SJCRH30 (cell line): ENCODE measurements at regions not wholly inside any gene's neighbourhood (a gene's known extent, or its start where the extent isn't known, plus 50 kb on each side); places are given as distances from the start of the nearest gene placed in this dataset.
"Not testable (repeated sequence)": the region's sequence is repeated elsewhere in the genome, so short reads cannot be mapped to it uniquely, and the experiment has no call there.

Experiments used
- DNase-seq, 2 experiments: peaks; one replicate each; pipeline ENCODE4 v3.0.0-alpha.2; 2015 to 2020
- H3K27ac ChIP-seq: fragments of 250-450 bp; sonication (Bioruptor Pico); 2 replicates; pipeline ENCODE4 v1.5.1; 2020; ENCODE audit warnings: mild to moderate bottlenecking, moderate library complexity
- H3K27me3 ChIP-seq: fragments of 250-450 bp; sonication (Bioruptor Pico); 2 replicates; pipeline ENCODE4 v1.5.1; 2020; ENCODE audit warnings: mild to moderate bottlenecking, moderate library complexity
- H3K36me3 ChIP-seq: fragments of 250-450 bp; sonication (Bioruptor Pico); 2 replicates; pipeline ENCODE4 v1.5.1; 2020; ENCODE audit warnings: mild to moderate bottlenecking, moderate library complexity
- H3K4me1 ChIP-seq: fragments of 250-450 bp; sonication (Bioruptor Pico); 2 replicates; pipeline ENCODE4 v1.5.1; 2020; ENCODE audit warnings: mild to moderate bottlenecking, moderate library complexity
- H3K4me3 ChIP-seq: fragments of 250-450 bp; sonication (Bioruptor Pico); 2 replicates; pipeline ENCODE4 v1.5.1; 2020; ENCODE audit warnings: mild to moderate bottlenecking, moderate library complexity
- H3K9me3 ChIP-seq: fragments of 250-450 bp; sonication (Bioruptor Pico); replicated peaks from 2 replicates; pipeline ENCODE4 v1.5.1; 2020; ENCODE audit warnings: mild to moderate bottlenecking, moderate library complexity

DNA sequence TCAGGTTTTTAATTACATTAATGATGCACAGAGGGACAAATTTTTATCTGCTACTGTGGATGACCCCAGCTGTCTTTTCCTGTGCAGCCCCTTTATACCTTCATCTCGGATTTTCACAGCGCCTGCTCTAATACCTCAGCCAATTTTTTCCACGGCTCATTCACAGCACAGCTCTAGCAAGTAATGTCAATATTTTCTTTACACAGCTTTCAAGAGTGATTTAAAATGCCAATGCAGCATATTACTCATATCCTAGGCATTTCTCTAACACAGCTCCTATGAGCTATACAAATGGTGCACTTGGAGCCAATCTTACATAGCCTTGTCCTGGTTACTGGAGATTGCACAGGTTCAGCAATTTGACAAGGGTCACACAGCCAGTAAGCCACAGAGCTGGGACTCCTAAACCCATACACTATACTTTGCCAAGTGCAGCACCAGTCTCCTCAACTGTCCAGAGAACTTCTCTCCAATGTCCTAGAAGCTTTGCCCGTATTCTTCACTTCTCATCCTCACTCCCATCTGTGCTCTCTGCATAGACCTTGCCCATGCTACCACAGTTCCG is 661.8 kb downstream of the DTWD2 start:
- Histone ChIP-seq H3K36me3 (no peaks in the 10 kb centered on the region), H3K4me1 (no peaks in the 10 kb centered on the region), H3K9me3 (no peaks in the 10 kb centered on the region; the same call in 1 of the 2 replicates), H3K27ac (no peak overlapping the region), H3K4me3 (no peak overlapping the region), H3K27me3 (no peaks in the 10 kb centered on the region)
- peak in 1 of 2 experiments; percentile 4 for DNase-seq

DNA sequence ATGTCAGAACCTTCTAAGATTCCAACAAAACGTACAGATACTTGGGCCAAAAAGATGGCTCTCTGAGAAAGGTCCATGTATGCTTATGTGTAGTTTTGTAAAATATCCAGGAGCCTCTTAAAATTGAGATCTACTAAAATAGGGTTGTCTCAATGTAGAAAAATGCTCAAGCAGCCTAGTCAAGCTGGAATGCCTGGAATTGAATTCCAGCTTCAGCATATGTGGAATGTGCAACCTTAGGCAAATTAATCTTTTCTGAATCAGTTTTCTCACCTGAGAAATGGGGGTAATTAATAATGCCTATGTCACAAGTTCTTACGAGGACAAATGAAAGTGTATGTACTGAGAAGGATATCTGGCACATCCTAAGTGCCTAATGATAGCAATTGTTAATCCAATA is 662.4 kb downstream of the DTWD2 start:
- no peak for DNase-seq
- no peak overlapping the region for H3K4me3 ChIP-seq
- H3K27me3 ChIP-seq, result no peaks in the 10 kb centered on the region

DNA sequence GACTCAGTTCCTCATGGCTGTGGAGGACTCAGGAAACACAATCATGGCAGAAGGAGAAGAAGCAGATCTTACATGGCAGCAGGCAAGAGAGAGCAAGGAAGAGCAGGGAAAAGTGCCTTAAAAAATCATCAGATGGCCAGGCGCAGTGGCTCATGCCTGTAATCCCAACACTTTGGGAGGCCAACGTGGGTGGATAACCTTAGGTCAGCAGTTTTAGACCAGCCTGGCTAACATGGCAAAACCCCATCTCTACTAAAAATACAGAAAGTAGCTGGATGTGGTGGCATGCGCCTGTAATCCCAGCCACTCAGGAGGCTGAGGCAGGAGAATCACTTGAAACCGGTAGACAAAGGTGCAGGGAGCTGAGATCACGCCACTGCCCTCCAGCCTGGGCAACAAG is 664.6 kb downstream of the DTWD2 start:
- H3K4me3 ChIP-seq, H3K27ac ChIP-seq, DNase-seq, H3K27me3 ChIP-seq, H3K4me1 ChIP-seq, H3K9me3 ChIP-seq, H3K36me3 ChIP-seq: not testable (repeated sequence)

More for the DNA sequence above, 662.4 kb downstream of the DTWD2 start:
- Histone ChIP-seq H3K27ac (no peak overlapping the region), H3K36me3 (no peaks in the 10 kb centered on the region), H3K9me3 (no peaks in the 10 kb centered on the region; the same call in 1 of the 2 replicates), H3K4me1 (no peaks in the 10 kb centered on the region)

DNA sequence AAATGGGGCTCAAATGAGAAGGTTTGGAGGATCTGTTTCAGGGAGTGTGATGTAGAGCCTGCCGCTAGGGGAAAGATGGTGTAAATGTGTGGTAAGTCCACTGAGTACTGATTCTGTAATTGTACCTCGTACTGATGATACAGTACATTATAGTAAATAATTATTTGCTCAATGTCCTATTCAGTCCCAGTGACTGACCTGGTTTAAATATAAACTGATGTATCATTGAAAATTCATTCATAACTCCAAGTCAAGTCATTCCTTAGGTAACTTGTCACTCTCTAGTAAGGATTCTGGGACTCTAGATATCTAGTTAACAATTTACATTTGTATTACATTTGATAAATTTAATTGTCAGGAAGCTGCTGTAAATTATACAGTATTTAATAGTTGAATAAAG is 667.3 kb downstream of the DTWD2 start:
- no peak overlapping the region for H3K27ac ChIP-seq
- no peaks in the 10 kb centered on the region for H3K36me3 ChIP-seq
- no peak for DNase-seq

DNA sequence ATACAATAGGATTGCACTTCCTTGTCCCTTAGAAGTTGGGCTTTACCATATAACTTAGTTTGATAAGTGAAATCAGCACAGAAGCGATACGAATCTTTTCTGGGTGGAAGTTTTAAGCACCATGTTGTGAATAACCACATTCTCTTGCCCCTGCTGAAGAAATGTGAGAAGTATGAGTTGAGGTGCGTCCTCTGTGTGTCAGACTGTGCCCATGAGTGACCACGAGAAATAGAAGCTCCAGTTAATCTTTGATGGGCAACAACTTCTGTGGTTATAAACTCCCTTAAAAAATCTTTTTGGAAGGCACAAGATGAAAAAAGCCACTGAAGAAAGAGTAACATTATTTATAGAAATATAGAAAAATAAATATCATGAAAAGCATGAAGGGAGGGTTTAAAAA is 668.2 kb downstream of the DTWD2 start:
- Histone ChIP-seq H3K36me3 (no peaks in the 10 kb centered on the region), H3K27ac (no peak overlapping the region), H3K4me3 (no peak overlapping the region), H3K9me3 (no peaks in the 10 kb centered on the region; the same call in 1 of the 2 replicates), H3K27me3 (no peaks in the 10 kb centered on the region), H3K4me1 (no peaks in the 10 kb centered on the region)
- no peak for DNase-seq

More for the DNA sequence above, 667.3 kb downstream of the DTWD2 start:
- Histone ChIP-seq H3K4me3 (no peak overlapping the region), H3K9me3 (no peaks in the 10 kb centered on the region; the same call in 1 of the 2 replicates), H3K27me3 (no peaks in the 10 kb centered on the region), H3K4me1 (no peaks in the 10 kb centered on the region)

DNA sequence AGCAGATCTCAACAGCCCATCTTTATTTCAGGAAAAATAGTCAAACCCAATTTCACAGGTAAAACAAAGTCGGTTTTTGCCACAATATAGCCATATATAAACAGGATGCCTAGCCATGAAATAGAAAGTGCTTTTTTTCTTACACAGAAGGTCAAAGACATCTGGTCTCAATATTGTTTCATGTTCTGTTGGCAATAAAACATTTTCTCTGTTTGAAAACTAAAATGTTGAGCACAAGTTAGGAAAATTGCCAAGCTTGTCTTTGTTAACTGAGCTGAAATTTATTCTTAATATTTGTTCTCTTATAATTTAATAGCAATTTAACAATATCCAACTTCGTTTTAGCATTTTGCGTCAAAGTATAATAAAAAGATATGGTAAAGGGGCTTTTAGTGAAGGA is 673.4 kb downstream of the DTWD2 start:
- H3K4me3 ChIP-seq, result no peak overlapping the region
- no peak overlapping the region for H3K27ac ChIP-seq
- no peak for DNase-seq
- H3K36me3 ChIP-seq, result no peaks in the 10 kb centered on the region
- no peaks in the 10 kb centered on the region for H3K27me3 ChIP-seq
- no peaks in the 10 kb centered on the region for H3K4me1 ChIP-seq
- no peaks in the 10 kb centered on the region for H3K9me3 ChIP-seq

DNA sequence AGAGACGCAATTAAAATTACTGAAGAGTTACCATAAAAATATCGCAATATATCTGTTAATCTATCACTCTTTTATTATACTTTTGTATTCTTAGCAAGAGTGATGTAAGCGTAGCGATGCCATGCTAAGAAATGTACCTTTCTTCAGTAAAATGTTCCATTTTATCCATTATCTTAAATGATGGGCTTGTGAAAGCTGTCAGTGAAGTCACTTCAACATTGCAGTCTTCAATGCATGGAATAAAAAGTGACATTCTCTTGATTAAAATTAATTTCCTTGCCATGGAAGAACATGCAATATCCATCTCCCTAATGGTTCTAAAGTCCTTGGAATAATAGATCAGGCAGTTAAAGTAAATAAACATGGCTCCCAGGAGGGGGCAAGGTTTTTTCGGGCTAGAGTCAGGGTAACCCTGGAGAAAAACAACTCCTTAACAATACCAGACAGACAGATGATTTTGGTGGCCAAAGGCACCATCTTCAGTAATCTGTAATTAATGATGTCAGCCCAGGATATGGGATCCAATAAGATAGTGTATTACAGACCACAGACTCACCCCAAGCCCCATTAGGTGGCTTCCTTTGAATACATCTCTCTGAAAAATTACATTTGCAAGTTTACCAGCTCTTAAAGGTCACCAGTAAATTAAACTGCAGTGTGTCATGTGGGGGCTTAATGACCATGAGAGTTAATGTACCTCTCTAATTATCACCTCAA is 677.1 kb downstream of the DTWD2 start:
- no peaks in the 10 kb centered on the region for H3K9me3 ChIP-seq
- H3K4me1 ChIP-seq, result no peaks in the 10 kb centered on the region
- H3K36me3 ChIP-seq, result no peaks in the 10 kb centered on the region
- no peak overlapping the region for H3K27ac ChIP-seq
- no peak for DNase-seq
- H3K27me3 ChIP-seq, result no peaks in the 10 kb centered on the region
- no peak overlapping the region for H3K4me3 ChIP-seq

DNA sequence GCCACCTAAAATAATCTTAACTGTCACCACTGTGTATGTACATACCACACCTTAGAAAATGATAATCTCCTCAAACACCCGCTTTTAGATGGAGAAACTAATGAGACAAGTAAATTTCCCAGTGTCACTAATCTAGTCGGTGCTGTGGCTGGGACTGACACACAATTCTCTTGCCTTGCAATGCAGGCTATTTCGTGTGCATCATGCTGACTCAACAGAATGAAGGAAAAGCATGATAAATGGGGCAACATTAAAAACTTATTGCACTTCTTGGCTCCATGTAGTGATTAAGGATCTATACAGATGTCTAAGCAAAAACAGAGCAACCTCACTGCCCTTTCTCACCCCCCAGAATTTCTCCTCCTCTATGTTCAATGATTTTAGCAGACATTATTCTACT is 677.9 kb downstream of the DTWD2 start:
- no peaks in the 10 kb centered on the region for H3K36me3 ChIP-seq
- H3K9me3 ChIP-seq, result no peaks in the 10 kb centered on the region
- no peaks in the 10 kb centered on the region for H3K4me1 ChIP-seq
- DNase-seq, result no peak
- no peaks in the 10 kb centered on the region for H3K27me3 ChIP-seq
- no peak overlapping the region for H3K4me3 ChIP-seq
- no peak overlapping the region for H3K27ac ChIP-seq

DNA sequence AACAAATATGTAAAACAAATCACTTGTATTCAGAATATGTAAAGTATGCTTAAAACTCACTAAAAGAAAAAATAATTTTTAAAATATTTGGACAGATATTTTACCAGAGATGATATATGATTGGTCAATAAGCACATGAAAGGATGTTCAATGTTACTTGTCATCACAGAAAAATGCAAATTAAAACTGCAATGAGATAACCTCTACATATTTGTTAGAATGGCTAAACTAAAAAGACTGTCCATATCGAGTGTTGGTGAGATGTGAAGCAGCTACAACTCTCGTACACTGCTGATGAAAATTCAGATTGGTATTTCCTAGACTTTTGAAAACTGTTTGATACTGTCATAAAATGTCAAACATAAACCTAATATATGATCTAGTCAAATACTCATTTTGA is 685.1 kb downstream of the DTWD2 start:
- Histone ChIP-seq H3K4me1 (no peaks in the 10 kb centered on the region; the same call in 1 of the 2 replicates), H3K27ac (no peak overlapping the region), H3K4me3 (no peak overlapping the region), H3K36me3 (no peaks in the 10 kb centered on the region), H3K27me3 (no peaks in the 10 kb centered on the region), H3K9me3 (no peaks in the 10 kb centered on the region)
- DNase-seq, result no peak

DNA sequence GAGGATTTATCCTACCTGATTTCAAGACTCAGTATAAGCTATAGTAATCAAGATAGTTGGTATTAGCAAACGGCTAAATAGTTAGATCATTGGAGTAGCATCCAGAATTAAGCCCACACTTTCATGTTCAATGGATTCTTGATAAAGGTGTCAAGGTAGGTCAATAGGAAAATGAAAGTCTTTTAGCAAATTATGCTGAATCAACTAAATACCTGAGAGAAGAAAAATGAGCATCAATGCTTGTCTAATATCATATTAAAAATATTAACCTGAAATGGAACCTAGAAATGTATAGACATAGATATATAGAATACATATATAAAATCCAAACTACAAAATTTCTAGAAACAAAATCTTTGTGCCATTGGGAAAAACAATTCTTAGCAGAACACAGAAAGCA is 685.6 kb downstream of the DTWD2 start:
- DNase-seq, result no peak

DNA sequence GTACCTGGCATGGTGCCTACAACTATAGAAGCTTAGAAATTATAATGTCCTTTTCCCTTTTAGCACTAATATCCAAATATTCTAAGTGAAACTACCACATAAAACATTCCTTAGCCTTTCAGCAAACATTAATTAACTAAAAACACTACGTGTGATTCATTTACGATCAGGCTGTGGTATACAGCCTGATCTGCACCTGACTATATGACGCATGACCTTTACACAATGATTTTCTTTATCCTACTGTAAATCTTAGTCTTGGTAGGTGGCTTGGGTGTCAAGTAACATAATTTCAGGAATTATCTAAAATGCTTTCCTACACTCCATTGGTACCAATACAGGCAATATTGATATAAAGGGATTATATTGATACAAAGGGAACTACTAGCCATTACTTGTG is 686.7 kb downstream of the DTWD2 start:
- no peak for DNase-seq
- H3K27me3 ChIP-seq, result no peaks in the 10 kb centered on the region
- H3K27ac ChIP-seq, result no peak overlapping the region
- no peaks in the 10 kb centered on the region; the same call in 1 of the 2 replicates for H3K4me1 ChIP-seq
- no peaks in the 10 kb centered on the region for H3K36me3 ChIP-seq
- no peak overlapping the region for H3K4me3 ChIP-seq
- no peaks in the 10 kb centered on the region for H3K9me3 ChIP-seq

More for the DNA sequence above, 685.6 kb downstream of the DTWD2 start:
- H3K36me3 ChIP-seq, result no peaks in the 10 kb centered on the region
- H3K27me3 ChIP-seq, result no peaks in the 10 kb centered on the region
- no peaks in the 10 kb centered on the region for H3K9me3 ChIP-seq
- no peaks in the 10 kb centered on the region; the same call in 1 of the 2 replicates for H3K4me1 ChIP-seq
- H3K4me3 ChIP-seq, result no peak overlapping the region
- no peak overlapping the region for H3K27ac ChIP-seq

DNA sequence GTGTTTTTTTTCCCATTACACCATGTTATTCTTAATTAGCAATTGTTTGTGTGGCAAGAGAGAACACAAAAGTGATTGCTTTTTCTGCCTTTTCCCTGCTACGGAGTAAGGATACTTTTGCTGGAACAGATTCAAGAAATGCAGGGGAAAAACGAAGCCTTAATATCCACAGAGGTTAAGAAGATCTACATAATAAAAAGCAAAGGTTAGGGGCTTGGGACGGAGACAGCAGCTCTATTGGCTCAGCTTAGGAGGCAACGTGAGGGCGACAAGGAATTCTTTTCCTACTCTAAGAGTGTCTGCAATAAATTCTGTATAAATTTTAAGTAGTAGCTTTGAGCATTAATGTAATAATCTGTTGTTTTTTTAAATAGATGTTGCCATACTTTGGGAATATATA is 693.3 kb downstream of the DTWD2 start:
- Histone ChIP-seq H3K36me3 (no peaks in the 10 kb centered on the region), H3K27me3 (no peaks in the 10 kb centered on the region), H3K4me3 (no peak overlapping the region), H3K4me1 (no peaks in the 10 kb centered on the region), H3K27ac (no peak overlapping the region), H3K9me3 (no peaks in the 10 kb centered on the region)
- DNase-seq, result no peak

DNA sequence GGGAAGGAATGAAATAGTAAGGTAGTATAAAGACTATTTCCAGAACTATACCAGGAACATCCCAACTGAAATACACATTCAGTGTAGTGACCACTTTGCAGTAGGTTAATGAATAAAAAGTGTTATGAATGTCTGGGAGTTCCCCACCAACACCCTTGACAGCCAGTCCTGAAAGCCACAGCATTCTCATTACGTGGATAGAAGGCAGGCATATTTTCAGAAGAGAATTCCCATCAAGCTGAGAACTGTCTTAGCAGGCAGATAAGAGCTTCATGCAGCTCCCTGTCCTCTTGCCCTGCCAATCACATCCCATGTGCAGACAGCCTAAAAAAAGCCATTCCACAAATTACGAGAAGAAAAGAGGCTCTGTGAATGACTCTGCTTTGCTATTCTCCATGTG is 695.0 kb downstream of the DTWD2 start:
- H3K27ac ChIP-seq, result no peak overlapping the region
- no peak overlapping the region for H3K4me3 ChIP-seq
- H3K9me3 ChIP-seq, result no peaks in the 10 kb centered on the region
- no peaks in the 10 kb centered on the region for H3K27me3 ChIP-seq
- H3K36me3 ChIP-seq, result no peaks in the 10 kb centered on the region
- DNase-seq, result no peak
- no peaks in the 10 kb centered on the region for H3K4me1 ChIP-seq

DNA sequence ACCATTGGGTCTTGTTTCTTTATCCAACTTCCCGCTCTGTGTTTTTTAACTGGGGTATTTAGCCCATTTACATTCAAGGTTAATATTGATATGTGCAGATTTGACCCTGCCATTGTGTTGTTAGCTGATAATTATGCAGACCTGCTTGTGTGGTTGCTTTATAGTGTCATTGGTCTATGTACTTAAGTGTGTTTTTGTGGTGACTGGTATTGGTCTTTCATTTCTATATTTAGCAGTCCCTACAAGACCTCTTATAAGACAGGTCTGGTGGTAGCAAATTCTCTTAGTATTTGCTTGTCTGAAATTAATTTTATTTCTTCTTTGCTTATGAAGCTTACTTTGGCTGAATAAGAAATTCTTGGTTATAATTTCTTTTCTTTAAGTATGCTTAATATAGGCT is 698.1 kb downstream of the DTWD2 start:
- Histone ChIP-seq H3K27ac (no peak overlapping the region), H3K27me3 (no peaks in the 10 kb centered on the region), H3K36me3 (no peaks in the 10 kb centered on the region), H3K4me3 (no peak overlapping the region), H3K4me1 (no peaks in the 10 kb centered on the region), H3K9me3 (no peaks in the 10 kb centered on the region)
- DNase-seq, result no peak

DNA sequence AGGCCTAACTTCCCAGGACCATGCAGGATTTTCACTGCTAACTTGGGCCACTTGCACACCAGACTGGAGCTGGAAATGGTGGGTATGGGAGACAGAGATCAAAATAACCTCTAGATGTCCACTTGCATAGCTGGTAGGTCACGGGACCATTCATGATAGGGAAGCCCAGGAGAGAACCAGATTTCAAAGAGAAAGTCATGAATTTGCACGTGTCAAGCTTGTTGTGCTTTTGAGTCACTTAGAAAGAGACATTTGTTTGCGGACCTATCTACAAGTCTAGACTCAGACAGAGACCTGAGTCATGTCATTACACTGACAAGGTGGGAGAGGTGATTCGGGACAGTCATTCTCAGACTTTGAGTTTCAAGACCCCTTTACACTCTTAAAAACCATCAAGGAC is 704.1 kb downstream of the DTWD2 start:
- H3K9me3 ChIP-seq, H3K27ac ChIP-seq, H3K4me3 ChIP-seq, H3K36me3 ChIP-seq, H3K4me1 ChIP-seq, DNase-seq, H3K27me3 ChIP-seq: not testable (repeated sequence)

DNA sequence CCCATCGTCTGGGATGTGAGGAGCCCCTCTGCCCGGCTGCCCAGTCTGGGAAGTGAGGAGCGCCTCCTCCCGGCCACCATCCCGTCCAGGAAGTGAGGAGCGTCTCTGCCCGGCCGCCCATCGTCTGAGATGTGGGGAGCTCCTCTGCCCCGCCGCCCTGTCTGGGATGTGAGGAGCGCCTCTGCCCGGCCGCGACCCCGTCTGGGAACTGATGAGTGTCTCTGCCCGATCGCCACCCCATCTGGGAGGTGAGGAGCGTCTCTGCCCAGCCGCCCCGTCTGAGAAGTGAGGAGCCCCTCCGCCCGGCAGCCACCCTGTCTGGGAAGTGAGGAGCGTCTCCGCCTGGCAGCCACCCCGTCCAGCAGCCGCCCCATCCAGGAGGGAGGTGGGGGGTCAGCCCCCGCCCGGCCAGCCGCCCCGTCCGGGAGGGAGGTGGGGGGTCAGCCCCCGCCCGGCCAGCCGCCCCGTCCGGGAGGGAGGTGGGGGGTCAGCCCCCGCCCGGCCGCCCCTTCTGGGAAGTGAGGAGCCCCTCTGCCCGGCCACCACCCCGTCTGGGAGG is 705.8 kb downstream of the DTWD2 start:
- not testable (repeated sequence) for H3K4me1 ChIP-seq, H3K9me3 ChIP-seq, H3K27me3 ChIP-seq, DNase-seq, H3K4me3 ChIP-seq, H3K27ac ChIP-seq, H3K36me3 ChIP-seq
